SK-N-SH treated with all-trans-retinoic acid at 6 μM for 48 hours (cell line): ENCODE measurements at regions not wholly inside any gene's neighbourhood (a gene's known extent, or its start where the extent isn't known, plus 50 kb on each side); places are given as distances from the start of the nearest gene placed in this dataset.

Experiments
- ATAC-seq: fragments of 200-7000 bp; cut with Tn5 transposase; 3 replicates; pipeline ENCODE4 v1.9.1; 2020; ENCODE audit warnings: mild to moderate bottlenecking, moderate library complexity
- ARNTL ChIP-seq: fragments of 450-650 bp; formaldehyde crosslinking; IDR thresholded peaks from 2 replicates; pipeline ENCODE4 v1.5.0; 2020; ENCODE audit warnings: low read depth, mild to moderate bottlenecking, moderate library complexity, borderline replicate concordance
- BACH2 ChIP-seq: fragments of 250-450 bp; sonication (Bioruptor Pico); IDR thresholded peaks from 2 replicates; pipeline ENCODE4 v1.9.0; 2021; ENCODE audit warnings: mild to moderate bottlenecking, borderline replicate concordance
- CREB5 ChIP-seq: fragments of 250-450 bp; sonication (Bioruptor Pico); IDR thresholded peaks from 2 replicates; pipeline ENCODE4 v1.5.1; 2020; ENCODE audit warnings: low read depth, mild to moderate bottlenecking, moderate library complexity
- CSDC2 ChIP-seq: fragments of 250-450 bp; sonication (Bioruptor Pico); IDR thresholded peaks from 2 replicates; pipeline ENCODE4 v1.5.0; 2020; ENCODE audit warnings: mild to moderate bottlenecking, moderate library complexity
- CSRNP3 ChIP-seq: fragments of 250-450 bp; sonication (Bioruptor Pico); IDR thresholded peaks from 2 replicates; pipeline ENCODE4 v1.5.1; 2021; ENCODE audit warnings: mild to moderate bottlenecking, moderate library complexity
- ESRRG ChIP-seq: fragments of 250-450 bp; sonication (Bioruptor Pico); IDR thresholded peaks from 2 replicates; pipeline ENCODE4 v1.6.1; 2021; ENCODE audit warnings: mild to moderate bottlenecking
- GLIS3 ChIP-seq: fragments of 250-450 bp; sonication (Bioruptor Pico); IDR thresholded peaks from 2 replicates; pipeline ENCODE4 v1.5.0; 2020; ENCODE audit warnings: mild to moderate bottlenecking, moderate library complexity
- ISL1 ChIP-seq: fragments of 250-450 bp; sonication (Bioruptor Pico); IDR thresholded peaks from 2 replicates; pipeline ENCODE4 v2.1.2; 2022; ENCODE audit warnings: mild to moderate bottlenecking, moderate library complexity
- OSR1 ChIP-seq: fragments of 250-450 bp; sonication (Bioruptor Pico); IDR thresholded peaks from 2 replicates; pipeline ENCODE4 v1.8.0; 2022; ENCODE audit warnings: moderate library complexity, mild to moderate bottlenecking, inconsistent platforms
- PATZ1 ChIP-seq: fragments of 250-450 bp; sonication (Bioruptor Pico); IDR thresholded peaks from 2 replicates; pipeline ENCODE4 v1.8.0; 2020; ENCODE audit warnings: mild to moderate bottlenecking, moderate library complexity, borderline replicate concordance
- PPARA ChIP-seq: fragments of 250-450 bp; sonication (Bioruptor Pico); IDR thresholded peaks from 2 replicates; pipeline ENCODE4 v1.5.0; 2020; ENCODE audit warnings: mild to moderate bottlenecking, borderline replicate concordance
- TCF4 ChIP-seq: fragments of 250-450 bp; sonication (Bioruptor Pico); IDR thresholded peaks from 2 replicates; pipeline ENCODE4 v1.8.0; 2021; ENCODE audit warnings: mild to moderate bottlenecking, moderate library complexity, borderline replicate concordance
- TOX ChIP-seq: fragments of 250-450 bp; sonication (Bioruptor Pico); IDR thresholded peaks from 2 replicates; pipeline ENCODE4 v1.8.0; 2021; ENCODE audit warnings: mild to moderate bottlenecking, moderate library complexity, borderline replicate concordance
- ZC3H10 ChIP-seq: fragments of 250-450 bp; sonication (Bioruptor Pico); IDR thresholded peaks from 2 replicates; pipeline ENCODE4 v1.5.1; 2021; ENCODE audit warnings: mild to moderate bottlenecking, moderate library complexity
- ZFP3 ChIP-seq: fragments of 250-450 bp; sonication (Bioruptor Pico); IDR thresholded peaks from 2 replicates; pipeline ENCODE4 v1.5.0; 2020; ENCODE audit warnings: mild to moderate bottlenecking, moderate library complexity
- ZFP30 ChIP-seq: fragments of 450-650 bp; formaldehyde crosslinking; IDR thresholded peaks from 2 replicates; pipeline ENCODE4 v1.5.0; 2022; ENCODE audit warnings: mild to moderate bottlenecking, moderate library complexity
- ZNF565 ChIP-seq: fragments of 450-650 bp; formaldehyde crosslinking; conservative IDR thresholded peaks from 2 replicates; pipeline ENCODE4 v1.5.0; 2020; ENCODE audit warnings: low read depth, mild to moderate bottlenecking, moderate library complexity
- ZNF70 ChIP-seq: fragments of 450-650 bp; formaldehyde crosslinking; IDR thresholded peaks from 2 replicates; pipeline ENCODE4 v1.5.0; 2020; ENCODE audit warnings: mild to moderate bottlenecking, moderate library complexity
- ZNF8 ChIP-seq: fragments of 450-650 bp; formaldehyde crosslinking; IDR thresholded peaks from 2 replicates; pipeline ENCODE4 v1.5.0; 2020; ENCODE audit warnings: mild to moderate bottlenecking, moderate library complexity
- TF ChIP-seq, protein P1 (sequence below): fragments of 250-450 bp; sonication (Bioruptor Pico); IDR thresholded peaks from 2 replicates; pipeline ENCODE4 v1.5.0; 2020; ENCODE audit warnings: mild to moderate bottlenecking, moderate library complexity
- TF ChIP-seq, protein P2 (sequence below): fragments of 250-450 bp; sonication (Bioruptor Pico); IDR thresholded peaks from 2 replicates; pipeline ENCODE4 v1.8.0; 2021; ENCODE audit warnings: low read depth, mild to moderate bottlenecking, moderate library complexity, borderline replicate concordance

DNA sequence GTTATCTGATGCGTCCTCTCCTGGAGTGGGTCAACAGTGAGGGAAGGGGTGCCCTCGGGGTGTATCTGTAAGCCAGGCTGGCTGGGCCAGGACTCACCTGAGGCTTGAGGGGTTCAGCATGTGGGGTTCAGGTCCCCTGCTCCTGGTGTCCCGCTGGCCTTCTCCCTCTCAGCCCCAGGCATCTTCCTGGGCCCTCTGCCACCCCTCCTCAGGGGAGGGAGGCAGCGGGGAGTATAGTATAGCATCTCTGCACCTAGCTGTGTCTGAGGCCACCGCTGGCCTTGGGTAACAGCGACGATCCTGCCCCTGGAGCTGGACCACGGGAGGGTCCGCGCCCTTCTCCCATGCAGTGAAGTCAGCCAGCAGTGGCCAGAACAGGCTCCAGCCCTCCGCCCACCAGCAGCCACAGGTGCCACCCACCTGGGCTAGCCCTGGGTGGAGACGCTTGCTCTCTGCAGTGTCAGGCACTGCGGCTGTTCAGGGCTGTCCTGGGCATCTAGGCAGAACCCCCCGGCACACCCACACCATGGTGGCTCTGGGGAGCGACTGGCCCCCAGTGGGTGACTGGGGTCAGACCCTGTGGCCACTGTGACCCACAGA is 110.7 kb upstream of the NKX1-1 start:
- TF ChIP-seq OSR1 (CRISPR knock-in tag) (no peak), ZFP3 (CRISPR knock-in tag) (no peak), PPARA (CRISPR knock-in tag) (no peak), ARNTL (no peak), ZNF70 (CRISPR knock-in tag) (no peak), PATZ1 (CRISPR knock-in tag) (no peak), BACH2 (CRISPR knock-in tag) (no peak), GLIS3 (CRISPR knock-in tag) (no peak), ZFP30 (CRISPR knock-in tag) (no peak), ZC3H10 (CRISPR knock-in tag) (no peak), CREB5 (no peak), ZNF565 (no peak), CSDC2 (CRISPR knock-in tag) (no peak), ESRRG (CRISPR knock-in tag) (no peak), ISL1 (CRISPR knock-in tag) (no peak), ZNF8 (CRISPR knock-in tag) (no peak)
- TF ChIP-seq, protein P1, sequence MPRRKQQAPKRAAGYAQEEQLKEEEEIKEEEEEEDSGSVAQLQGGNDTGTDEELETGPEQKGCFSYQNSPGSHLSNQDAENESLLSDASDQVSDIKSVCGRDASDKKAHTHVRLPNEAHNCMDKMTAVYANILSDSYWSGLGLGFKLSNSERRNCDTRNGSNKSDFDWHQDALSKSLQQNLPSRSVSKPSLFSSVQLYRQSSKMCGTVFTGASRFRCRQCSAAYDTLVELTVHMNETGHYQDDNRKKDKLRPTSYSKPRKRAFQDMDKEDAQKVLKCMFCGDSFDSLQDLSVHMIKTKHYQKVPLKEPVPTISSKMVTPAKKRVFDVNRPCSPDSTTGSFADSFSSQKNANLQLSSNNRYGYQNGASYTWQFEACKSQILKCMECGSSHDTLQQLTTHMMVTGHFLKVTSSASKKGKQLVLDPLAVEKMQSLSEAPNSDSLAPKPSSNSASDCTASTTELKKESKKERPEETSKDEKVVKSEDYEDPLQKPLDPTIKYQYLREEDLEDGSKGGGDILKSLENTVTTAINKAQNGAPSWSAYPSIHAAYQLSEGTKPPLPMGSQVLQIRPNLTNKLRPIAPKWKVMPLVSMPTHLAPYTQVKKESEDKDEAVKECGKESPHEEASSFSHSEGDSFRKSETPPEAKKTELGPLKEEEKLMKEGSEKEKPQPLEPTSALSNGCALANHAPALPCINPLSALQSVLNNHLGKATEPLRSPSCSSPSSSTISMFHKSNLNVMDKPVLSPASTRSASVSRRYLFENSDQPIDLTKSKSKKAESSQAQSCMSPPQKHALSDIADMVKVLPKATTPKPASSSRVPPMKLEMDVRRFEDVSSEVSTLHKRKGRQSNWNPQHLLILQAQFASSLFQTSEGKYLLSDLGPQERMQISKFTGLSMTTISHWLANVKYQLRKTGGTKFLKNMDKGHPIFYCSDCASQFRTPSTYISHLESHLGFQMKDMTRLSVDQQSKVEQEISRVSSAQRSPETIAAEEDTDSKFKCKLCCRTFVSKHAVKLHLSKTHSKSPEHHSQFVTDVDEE (CRISPR knock-in tag) = no peak
- TF ChIP-seq, protein P2, sequence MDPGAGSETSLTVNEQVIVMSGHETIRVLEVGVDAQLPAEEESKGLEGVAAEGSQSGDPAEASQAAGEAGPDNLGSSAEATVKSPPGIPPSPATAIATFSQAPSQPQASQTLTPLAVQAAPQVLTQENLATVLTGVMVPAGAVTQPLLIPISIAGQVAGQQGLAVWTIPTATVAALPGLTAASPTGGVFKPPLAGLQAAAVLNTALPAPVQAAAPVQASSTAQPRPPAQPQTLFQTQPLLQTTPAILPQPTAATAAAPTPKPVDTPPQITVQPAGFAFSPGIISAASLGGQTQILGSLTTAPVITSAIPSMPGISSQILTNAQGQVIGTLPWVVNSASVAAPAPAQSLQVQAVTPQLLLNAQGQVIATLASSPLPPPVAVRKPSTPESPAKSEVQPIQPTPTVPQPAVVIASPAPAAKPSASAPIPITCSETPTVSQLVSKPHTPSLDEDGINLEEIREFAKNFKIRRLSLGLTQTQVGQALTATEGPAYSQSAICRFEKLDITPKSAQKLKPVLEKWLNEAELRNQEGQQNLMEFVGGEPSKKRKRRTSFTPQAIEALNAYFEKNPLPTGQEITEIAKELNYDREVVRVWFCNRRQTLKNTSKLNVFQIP (CRISPR knock-in tag) = no peak
- no peak for ATAC-seq

DNA sequence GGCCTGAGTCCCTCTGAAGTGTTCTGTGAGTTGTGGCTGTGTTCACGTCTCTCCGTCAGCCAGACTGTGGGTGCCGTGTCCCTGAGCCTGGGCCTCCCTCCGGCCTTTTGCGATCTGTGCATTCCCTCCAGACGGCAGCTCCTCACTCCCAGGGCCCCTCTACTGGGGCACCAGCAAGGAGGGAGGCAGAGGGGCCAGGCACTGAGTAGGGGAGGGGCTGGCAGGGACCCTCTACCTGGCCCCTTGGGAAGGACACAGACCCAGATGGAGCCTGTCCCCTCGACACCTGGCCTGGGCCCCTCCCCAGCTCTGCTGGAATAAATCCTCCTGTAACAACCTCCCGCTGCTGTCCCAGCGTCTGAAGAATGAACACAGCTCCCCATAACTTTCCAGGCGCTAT is 110.0 kb upstream of the NKX1-1 start:
- TF ChIP-seq TOX (CRISPR knock-in tag) (no peak), ARNTL (no peak), ZC3H10 (CRISPR knock-in tag) (no peak), CREB5 (no peak), ISL1 (CRISPR knock-in tag) (no peak), ZFP3 (CRISPR knock-in tag) (no peak), TCF4 (CRISPR knock-in tag) (no peak), CSRNP3 (no peak), ZFP30 (CRISPR knock-in tag) (no peak), ZNF70 (CRISPR knock-in tag) (no peak), OSR1 (CRISPR knock-in tag) (no peak), PATZ1 (CRISPR knock-in tag) (no peak)
- TF ChIP-seq, protein P2 (CRISPR knock-in tag) = no peak
- TF ChIP-seq, all 23 proteins: peak for 0
- ATAC-seq = no peak
